ENCODE measurements at regions not wholly inside any gene's neighbourhood (a gene's known extent, or its start where the extent isn't known, plus 50 kb on each side); places are given as distances from the start of the nearest gene placed in this dataset.

DNA sequence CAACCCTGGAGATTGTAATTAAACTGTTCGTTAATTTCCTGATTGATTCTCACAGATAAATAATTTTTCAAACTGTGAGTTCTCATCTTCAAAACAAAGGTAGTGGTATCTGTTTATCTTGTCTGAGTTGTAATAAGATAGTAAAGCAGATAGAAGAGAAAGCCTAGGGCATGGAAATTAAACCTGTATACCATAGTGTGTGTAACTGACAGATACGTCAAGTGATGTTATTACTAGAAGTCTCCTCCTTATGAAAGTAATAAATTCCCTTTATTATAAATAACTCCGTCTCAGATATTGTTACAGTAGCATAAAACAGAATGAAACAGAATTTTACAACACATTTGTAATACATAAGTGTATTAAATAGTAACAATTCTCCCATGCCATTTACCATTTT lies 1065.1 kb downstream of the SLITRK1 start:
- DNase-seq (ENCODE audit: low read depth in 2 of 2) = no peak

DNA sequence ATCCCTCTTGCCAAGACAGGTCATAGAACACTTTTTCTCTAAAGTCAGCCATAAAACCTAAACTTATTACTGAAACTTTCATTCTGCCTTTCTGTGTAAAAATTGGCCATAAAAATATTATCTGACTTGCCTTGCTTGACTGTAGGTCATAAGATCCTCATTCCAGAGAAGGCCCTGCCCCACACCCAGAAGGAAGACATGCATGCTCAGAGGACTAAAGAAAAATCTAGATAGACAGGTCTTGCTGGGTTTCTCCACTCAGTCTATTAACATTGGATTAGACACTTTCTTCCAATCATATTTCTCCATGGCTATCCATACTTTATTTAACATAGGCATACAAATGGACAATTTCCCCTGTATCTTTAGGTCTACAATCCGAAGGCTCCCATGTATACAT lies 1066.5 kb downstream of the SLITRK1 start:
- DNase-seq (ENCODE audit: low read depth in 2 of 2) = no peak

DNA sequence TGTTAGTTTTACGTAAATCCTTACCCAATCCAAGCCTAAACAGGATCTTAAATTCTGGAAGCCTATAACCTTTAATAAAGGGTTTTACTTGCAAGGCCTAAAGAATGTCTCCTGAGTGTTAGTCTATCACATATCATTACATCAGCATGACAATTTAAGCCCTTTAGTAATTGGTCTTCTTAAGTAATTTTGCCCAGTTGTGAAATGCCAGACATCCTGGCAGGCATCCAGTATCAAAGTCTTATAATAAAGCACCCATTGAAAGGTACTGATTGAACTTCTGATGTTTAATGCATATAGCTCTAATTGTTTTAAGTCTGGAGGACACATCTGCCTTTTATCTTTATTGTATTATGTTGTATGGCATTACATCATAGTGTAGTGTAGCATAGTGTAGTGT lies 1078.9 kb downstream of the SLITRK1 start:
- DNase-seq (ENCODE audit: low read depth in 2 of 2) = no peak

DNA sequence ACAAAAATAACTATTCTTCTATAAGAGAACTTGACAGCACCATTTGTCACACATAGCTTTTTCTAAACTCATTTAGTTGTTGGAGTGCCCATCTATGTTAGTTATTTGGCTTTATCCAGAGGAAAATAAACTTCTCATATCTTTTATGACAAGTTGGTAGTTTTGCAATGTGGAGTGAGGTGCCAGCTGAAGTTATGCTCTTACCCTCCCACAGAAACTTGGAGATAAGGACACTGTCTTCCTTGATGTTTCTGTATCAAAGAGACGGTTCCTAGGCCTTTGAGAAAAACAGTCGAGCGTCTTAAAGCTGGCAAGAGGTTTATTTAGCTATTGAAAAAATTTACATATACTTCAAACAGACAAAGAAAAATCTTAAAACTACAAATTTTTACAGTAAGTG lies 1079.7 kb downstream of the SLITRK1 start:
- no peak for DNase-seq (ENCODE audit: low read depth in 2 of 2)

DNA sequence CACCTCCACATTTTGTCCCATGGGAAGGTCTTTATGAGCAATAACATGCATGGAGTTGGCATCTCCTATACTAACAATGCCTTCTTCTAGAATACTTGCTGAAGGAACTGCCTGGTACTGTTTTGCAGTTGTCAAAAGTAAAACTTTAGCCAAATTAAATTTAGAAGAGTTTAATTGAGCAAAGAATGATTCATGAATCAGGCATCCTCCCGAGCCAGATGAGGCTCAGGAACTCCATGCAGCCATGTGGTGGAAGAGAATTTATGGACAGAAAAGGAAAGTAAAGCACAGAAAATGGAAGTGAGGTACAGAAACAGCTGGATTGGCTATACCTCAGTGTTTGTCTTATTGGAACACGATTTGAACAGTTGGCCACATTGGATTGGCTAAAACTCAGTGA lies 1081.9 kb downstream of the SLITRK1 start:
- DNase-seq (ENCODE audit: low read depth in 2 of 2) = no peak

DNA sequence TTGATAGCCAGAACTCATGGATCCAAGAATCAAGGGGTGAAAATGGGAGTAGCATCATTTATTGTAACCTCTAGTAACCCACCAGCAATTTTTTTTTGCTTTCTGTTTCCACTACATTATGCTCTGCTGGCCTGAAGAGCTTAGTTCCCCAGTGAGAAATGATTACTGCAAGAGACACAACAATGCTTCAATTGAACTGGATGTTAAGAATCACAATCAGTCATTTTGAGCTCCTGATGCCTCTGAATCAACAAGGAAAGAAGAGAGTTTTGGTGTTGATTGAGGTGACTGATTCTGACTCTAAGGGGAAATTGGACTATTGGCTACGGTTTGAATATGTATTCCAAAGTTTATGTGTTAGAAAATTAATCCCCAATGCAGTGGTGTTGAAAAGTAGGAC lies 1084.4 kb downstream of the SLITRK1 start:
- no peak for DNase-seq (ENCODE audit: low read depth in 2 of 2)

DNA sequence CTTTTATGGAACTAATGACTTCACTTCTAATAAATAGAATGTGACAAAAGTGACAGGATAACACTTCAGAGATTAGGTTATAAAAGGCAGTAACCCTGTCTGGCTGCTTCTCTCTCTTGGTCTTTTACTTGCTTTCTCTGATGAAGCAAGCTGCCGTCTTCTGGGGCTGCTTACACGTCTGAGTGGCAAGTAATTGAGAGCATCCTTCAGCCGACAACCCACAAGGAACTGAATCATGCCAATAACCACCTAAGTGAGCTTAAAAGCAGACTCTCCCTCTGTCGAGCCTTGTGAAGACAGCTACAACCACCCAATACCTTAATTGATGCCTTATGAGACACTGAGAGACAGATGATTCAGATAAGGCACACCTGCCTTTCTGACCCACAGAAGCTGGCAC lies 1091.2 kb downstream of the SLITRK1 start:
- DNase-seq (ENCODE audit: low read depth in 2 of 2) = no peak

DNA sequence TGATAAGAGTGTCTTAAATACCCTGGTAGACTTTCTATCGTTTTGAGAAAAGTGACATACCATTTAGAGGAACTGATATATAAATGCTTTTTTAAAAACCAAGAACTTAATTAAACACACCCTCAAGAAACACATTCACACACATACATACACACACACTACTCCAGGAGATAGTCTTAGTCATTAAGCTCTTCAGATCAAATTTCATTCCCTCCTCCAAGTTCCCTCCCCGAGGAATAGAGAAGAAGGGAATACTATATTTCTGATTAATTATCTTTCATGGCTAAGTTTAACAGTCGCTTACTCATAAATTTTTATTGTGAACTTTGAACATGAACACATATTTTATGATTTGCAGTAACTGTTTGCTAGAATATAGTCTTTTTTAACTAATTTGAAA lies 1109.5 kb downstream of the SLITRK1 start:
- no peak for DNase-seq (ENCODE audit: low read depth in 2 of 2)

DNA sequence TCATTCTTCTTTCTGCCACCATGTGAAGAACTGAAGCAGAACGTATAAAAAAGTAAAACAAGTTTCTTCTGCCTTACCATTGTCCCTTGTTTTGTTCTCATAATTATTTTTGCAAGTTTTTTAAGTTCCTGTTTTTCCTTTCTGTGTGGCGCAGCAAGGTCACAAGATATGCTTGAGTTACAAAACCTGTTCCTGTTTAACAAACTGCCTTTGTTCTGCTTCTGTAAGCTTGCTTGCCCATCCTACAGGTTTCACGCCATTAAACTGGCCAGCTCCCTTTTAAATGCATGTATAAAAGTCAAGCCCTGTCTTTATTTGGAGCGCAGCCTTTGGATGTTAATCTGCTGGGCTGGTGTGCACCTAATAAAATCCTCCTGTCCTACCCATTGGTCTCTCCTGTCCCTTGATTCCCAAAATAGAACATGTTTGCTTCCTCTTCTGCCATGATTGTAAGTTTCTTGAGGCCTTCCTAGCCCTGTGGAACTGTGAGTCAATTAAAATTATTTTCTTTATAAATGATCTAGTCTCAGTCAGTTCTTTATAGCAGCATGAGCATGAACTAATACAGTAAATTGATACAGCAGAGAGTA lies 1115.4 kb downstream of the SLITRK1 start:
- no peak for DNase-seq (ENCODE audit: low read depth in 2 of 2)

DNA sequence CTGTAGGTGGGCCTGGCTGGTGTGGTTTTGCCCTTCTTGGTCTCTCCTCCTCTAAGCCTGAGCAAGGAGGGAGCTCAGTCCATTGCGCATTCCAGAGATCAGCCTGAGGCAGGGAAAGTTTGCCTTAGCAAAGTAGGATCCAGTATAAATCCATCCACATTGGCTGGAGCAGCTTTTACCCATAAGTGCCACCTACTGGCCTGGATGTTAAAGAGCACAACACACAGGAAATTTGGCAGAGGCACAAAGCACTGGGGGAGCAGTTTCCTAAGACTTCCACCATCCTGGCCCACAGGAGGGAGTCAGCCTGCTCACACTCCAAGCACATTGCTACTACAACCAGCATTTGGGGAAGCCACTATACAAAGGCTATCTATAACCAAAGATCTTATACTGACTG lies 1124.2 kb downstream of the SLITRK1 start:
- DNase-seq (ENCODE audit: low read depth in 2 of 2) = no peak

DNA sequence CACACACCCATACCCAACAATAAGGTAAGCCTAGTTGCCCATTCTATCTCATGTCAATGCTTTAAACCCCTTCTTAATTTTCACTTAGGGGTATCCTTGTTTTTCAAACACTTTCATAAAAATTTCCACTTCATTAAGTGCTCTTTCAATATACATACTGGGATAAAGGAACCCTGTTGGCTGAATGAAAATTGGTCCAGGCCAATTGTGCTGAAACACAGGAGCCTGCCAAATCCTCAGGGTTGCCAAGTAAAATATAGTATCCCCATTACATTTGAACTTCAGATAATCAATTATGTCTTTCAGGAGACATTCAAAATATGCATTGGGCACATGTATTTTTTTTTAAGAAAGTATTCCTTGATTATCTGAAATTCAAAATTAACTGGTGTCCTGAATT lies 1131.1 kb downstream of the SLITRK1 start:
- no peak for DNase-seq (ENCODE audit: low read depth in 2 of 2)

DNA sequence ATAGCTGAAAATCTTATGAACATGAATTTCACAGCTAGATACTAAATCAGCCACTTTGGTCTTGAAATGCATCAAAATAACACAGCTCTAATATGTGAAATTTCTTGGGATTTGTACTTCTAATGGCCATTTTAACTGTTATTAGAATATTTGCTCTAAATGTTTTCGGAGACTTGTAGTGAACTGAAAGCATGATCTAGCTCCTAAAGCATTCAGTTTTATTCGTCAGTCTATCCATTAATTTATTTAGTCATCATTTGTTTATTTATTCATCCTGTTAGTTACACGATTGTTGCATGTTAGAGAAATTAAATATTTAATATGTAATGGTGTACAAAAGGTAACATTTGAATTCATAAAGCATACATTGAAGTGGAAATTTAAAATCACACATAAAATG lies 1132.7 kb downstream of the SLITRK1 start:
- DNase-seq (ENCODE audit: low read depth in 2 of 2) = no peak

DNA sequence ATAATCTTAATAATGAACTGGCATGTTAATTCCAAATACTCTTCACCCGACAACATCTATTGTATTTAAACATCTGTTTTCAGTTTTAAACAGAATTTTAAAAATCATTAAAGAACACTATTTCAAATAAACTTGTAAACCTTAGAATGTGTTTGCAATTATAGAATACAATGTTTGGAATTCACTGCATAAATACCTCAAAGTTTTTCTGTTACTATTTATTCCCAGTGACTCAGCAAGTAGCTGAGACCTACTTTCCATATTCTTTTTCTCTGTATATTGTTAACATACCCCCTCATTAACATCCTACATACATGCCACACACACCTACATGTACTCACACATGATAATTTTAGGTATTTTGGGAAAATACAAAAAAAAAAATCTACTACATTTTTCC lies 1134.3 kb downstream of the SLITRK1 start:
- no peak for DNase-seq (ENCODE audit: low read depth in 2 of 2)

DNA sequence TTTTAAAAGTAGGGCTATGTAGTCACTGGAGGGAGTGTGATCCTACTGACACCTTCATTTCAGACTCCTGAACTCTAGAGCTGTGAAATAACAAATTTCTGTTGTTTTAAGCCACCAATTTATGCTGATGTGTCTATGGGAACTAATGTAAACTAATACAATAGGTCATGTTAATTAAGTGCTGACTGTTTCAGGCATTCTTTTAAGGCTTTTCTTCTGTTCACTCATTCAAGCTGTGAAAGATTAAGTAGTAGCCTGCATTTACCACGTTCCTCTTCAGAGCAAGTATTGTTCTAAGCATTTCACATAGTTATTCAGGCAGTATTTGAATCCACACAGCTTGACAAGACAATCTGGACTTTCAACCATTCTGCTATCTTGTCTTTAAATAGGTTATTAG lies 1135.0 kb downstream of the SLITRK1 start:
- no peak for DNase-seq (ENCODE audit: low read depth in 2 of 2)

DNA sequence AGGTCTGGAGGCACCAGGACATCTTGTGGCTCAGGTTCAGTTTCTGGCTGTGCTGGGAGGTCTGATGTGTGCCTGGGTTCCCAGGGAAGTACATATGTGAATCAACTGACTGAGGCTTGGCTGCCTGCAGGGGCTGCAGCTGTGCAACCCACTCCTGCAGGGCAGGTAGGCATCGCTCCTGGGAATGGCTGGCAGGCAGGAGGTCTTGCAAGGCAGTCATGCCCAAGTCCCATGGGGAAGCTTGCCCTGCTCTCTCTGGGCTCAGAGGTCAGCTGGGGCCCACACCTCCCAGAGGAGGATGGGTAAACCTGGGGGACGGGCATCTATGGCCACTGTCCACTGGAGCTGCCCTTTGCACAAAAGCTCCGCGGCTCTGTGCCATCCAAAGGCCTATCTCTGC lies 1141.8 kb downstream of the SLITRK1 start:
- DNase-seq (ENCODE audit: low read depth in 2 of 2) = no peak

DNA sequence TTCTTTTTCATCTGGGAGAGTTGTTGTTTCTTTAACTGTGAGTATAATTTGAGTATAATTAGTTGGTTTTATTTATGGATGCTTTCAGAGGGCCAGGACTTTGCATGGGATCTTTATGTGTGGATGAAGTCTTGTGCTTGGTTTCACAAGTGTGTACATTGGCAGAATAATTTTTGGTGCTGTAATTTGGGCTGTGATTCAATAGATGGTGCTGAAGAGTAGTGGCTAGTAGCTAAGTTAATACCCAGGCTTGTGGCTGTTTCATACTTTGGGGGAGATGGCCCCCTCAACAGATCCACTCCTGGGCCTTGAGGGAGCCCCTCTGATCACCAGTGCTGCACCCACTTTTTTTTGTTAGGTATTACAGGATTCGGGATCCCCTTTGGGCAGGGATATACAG lies 1142.4 kb downstream of the SLITRK1 start:
- no peak for DNase-seq (ENCODE audit: low read depth in 2 of 2)

DNA sequence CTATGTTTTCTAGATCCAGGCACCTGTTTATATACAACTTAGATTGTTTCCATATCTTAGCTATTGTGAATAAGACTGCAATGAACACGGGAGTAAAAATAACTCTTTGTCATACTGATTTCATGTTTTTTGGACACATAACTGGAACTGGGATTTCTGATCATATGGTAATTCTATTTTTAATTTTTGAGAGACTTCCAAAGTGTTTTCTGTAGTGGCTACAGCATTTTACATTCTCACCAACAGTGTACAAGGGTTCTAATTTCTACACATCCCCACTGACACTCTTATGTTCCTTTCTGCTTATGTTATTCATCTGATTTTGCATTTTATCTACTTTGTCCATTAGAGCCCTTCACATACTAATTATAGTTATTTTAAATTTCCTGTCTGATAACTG lies 1152.9 kb downstream of the SLITRK1 start:
- DNase-seq (ENCODE audit: low read depth in 2 of 2) = no peak

DNA sequence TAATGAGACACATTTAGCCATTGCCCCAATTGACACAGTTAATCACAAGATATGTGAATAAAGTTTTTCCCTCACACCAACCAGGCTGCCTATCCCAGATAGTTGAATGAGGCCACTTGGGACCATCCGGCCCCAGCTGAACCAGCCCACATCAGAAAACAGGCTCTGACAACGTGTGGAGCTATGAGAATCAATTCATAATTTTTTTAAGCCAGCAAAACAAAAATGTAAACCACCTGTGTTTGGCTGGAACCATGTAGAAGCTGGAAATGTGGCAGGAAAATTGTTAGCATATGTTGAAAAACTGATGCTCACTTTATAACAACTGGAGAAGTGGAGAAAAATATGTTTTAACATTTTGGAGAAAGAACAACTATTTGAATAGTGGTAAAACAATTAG lies 1161.3 kb downstream of the SLITRK1 start:
- no peak for DNase-seq (ENCODE audit: low read depth in 2 of 2)

DNA sequence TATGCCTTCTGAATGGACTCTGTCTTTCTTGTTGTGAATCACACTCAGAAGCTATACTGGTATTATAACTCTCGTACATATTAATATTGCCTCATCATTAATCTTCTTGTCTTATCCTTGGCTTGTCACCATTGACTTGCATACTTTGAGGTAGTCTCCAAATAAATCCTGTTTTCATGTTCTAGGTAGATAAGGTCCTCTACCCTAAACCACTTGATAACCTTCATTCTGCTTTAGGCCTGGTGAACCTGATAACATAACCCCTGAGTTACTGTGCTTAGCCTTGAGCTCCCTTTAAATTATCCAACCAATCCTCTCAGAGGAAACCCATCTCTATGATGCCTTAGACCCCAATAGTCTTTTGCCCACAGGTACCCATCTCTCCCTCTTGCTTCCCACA lies 1162.3 kb downstream of the SLITRK1 start:
- no peak for DNase-seq (ENCODE audit: low read depth in 2 of 2)

DNA sequence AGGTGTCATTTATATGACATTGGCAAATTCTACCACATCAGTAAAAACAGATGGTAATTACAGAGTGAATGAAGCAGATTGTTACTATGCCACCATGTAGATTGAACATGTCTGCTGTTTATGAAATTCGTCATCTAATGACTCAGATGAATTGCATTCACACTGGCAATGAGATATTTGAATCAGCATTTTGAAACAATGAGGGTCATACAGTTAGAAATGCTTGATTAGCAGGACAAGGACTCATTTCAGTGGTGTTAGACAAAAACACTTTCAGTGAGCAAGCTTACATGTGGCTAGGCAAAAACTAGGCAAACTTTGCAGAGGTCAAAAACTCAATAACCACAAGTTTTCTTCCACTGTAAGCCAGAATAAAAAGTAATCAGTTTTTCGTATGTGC lies 1165.0 kb downstream of the SLITRK1 start:
- DNase-seq (ENCODE audit: low read depth in 2 of 2) = no peak

DNA sequence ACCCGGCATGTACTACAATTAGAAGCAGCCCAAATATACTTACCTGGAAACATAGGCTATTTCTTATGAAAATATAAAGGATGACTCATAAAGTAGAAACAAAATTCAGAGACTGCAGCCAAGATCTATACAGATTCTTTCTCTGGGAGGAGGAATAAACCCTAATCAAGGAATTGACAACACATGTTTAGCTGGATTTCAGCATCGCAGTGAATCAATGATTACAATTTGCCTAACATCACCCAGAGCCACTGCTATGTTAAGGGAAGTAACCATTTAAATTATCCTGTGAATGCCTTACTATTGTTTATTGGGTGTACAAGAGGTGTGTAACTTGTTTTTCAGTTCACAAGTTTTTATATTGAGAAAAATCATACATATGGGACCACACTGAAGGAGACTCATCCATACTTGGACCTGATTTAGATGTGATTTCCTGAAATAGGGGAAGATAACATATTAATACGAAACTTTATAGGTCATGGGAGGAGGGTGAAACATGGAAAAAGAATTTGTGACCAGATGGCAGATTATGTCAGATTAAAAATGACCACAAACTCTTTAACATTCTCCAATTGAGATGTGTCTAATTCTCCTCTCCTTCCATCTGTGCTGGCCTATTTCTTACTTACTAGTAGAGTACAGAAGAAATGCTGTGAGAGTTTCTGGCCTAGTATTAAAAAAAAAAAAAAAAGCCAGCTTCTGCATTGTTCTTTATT lies 1168.4 kb downstream of the SLITRK1 start:
- DNase-seq (ENCODE audit: low read depth in 2 of 2) = no peak

DNA sequence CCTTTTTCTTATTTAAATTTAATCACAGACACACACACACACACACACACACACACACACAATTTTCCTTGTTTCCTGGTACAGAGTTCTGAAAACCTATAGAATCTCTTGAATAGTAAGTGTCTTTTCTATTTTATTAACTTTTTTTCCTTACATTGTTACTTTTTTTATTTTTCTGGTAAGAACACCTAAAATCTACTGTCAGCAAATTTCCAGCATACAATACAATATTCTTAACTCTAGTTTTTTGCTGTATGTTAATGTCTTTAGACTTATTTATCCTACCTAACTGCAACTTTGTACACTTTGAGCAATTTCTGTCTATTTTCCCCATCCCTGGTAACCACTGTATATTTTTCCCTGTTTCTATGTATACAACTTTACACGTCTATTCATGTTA lies 1179.8 kb downstream of the SLITRK1 start:
- no peak for DNase-seq (ENCODE audit: low read depth in 2 of 2)

DNA sequence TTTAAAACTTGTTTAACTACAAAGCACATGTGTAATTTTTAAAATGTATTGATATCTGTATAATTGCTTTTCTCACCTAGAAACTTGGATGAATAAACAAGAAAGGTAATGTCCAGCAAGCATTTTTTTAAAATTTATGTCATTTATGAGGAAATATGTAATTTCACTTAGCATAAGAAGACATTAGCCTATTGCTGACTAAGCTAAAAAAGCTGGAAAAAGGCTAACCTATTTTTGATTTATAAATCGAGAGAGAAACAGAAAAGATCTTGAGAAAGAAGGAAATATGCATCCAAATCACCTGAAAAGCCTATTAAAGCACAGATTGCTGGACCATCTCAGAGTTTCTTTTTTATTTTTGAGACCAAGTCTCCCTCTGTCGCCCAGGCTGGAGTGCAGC lies 1181.3 kb downstream of the SLITRK1 start:
- DNase-seq (ENCODE audit: low read depth in 2 of 2) = no peak

DNA sequence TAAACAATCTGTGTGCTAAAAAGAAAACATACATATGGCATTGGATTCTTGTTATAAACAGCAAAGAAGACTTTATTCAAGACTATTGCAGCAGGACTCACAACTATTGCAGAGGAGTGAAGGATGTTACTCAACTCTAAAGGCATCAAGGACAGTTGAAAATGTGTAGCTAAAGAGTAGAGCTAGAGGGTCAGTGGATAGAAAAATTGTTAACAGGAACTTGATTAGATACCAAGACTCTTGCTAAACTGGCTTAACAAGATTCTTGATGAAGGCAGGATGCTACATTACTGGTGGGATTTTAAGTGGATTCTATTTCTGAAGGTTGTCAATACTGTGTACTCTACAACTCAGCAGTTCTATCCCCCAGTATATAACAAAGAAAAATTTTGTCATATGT lies 1183.3 kb downstream of the SLITRK1 start:
- no peak for DNase-seq (ENCODE audit: low read depth in 2 of 2)

All from stimulated activated CD4-positive, alpha-beta T cell treated with anti-CD3 and anti-CD28 coated beads, Interleukin-4, amount 100 ng/mL, for 48 hours (primary cell).